GM23338 (cell line): ENCODE measurements at regions not wholly inside any gene's neighbourhood (a gene's known extent, or its start where the extent isn't known, plus 50 kb on each side); places are given as distances from the start of the nearest gene placed in this dataset.

Experiments used
- ATAC-seq: fragments of 200-7000 bp; cut with Tn5 transposase; 3 replicates; pipeline ENCODE4 v1.9.1; 2020
- DNase-seq: peaks from one replicate; pipeline ENCODE4 v3.0.0-alpha.2; 2015; ENCODE audit warnings: low spot score
- H2AFZ ChIP-seq: fragments of 200-600 bp; sonication (generic); 2 replicates; pipeline ENCODE4 v1.8.0; 2016; ENCODE audit warnings: antibody characterized with exemption, mild to moderate bottlenecking, moderate library complexity
- H3F3A ChIP-seq: fragments of 200-600 bp; sonication (generic); replicated peaks from 2 replicates; pipeline ENCODE4 v1.8.0; 2017; ENCODE audit warnings: antibody characterized with exemption, mixed run types, low read depth
- H3K27ac ChIP-seq: fragments of 200-600 bp; sonication (generic); 2 replicates; pipeline ENCODE4 v1.6.1; 2016; ENCODE audit warnings: low read depth
- H3K27me3 ChIP-seq: fragments of 200-600 bp; sonication (generic); 2 replicates; pipeline ENCODE4 v1.8.0; 2016; ENCODE audit warnings: mild to moderate bottlenecking, mixed run types, moderate library complexity; ENCODE audit not compliant: insufficient read depth
- H3K36me3 ChIP-seq: fragments of 200-600 bp; sonication (generic); 2 replicates; pipeline ENCODE4 v1.8.0; 2016; ENCODE audit warnings: mild to moderate bottlenecking; ENCODE audit not compliant: insufficient read depth
- H3K4me1 ChIP-seq: fragments of 200-600 bp; sonication (generic); 2 replicates; pipeline ENCODE4 v1.8.0; 2016; ENCODE audit warnings: mild to moderate bottlenecking, moderate library complexity; ENCODE audit not compliant: insufficient read depth
- H3K4me2 ChIP-seq: fragments of 200-600 bp; sonication (generic); 2 replicates; pipeline ENCODE4 v1.7.1; 2017; ENCODE audit warnings: mixed run types
- H3K4me3 ChIP-seq: fragments of 200-600 bp; sonication (generic); 2 replicates; pipeline ENCODE4 v1.6.1; 2016; ENCODE audit warnings: mixed run types
- H3K79me2 ChIP-seq: fragments of 200-600 bp; sonication (generic); replicated peaks from 2 replicates; pipeline ENCODE4 v1.8.0; 2017; ENCODE audit warnings: mild to moderate bottlenecking; ENCODE audit not compliant: insufficient read depth
- H3K9me2 ChIP-seq: fragments of 200-600 bp; sonication (generic); 2 replicates; pipeline ENCODE4 v1.8.0; 2017; ENCODE audit not compliant: insufficient read depth
- H4K20me1 ChIP-seq: fragments of 200-600 bp; sonication (generic); replicated peaks from 2 replicates; pipeline ENCODE4 v1.8.0; 2017; ENCODE audit warnings: mild to moderate bottlenecking; ENCODE audit not compliant: insufficient read depth
- H3K27ac Mint-ChIP-seq: 2 replicates; pipeline ENCODE4 v1.8.0; 2020; ENCODE audit warnings: inconsistent platforms, mild to moderate bottlenecking, moderate library complexity, mixed read lengths
- H3K27me3 Mint-ChIP-seq: 3 replicates; pipeline ENCODE4 v1.8.0; 2022; ENCODE audit warnings: low read depth, mild to moderate bottlenecking, moderate library complexity, mixed read lengths, inconsistent platforms; ENCODE audit not compliant: insufficient read depth, poor library complexity
- H3K36me3 Mint-ChIP-seq: 3 replicates; pipeline ENCODE4 v1.8.0; 2021; ENCODE audit warnings: low read depth, mild to moderate bottlenecking, inconsistent platforms, moderate library complexity, mixed read lengths
- H3K4me1 Mint-ChIP-seq: 3 replicates; pipeline ENCODE4 v1.8.0; 2020; ENCODE audit warnings: mild to moderate bottlenecking, inconsistent platforms, mixed read lengths
- H3K4me3 Mint-ChIP-seq: 3 replicates; pipeline ENCODE4 v1.8.0; 2021; ENCODE audit warnings: moderate library complexity, mild to moderate bottlenecking, inconsistent platforms, mixed read lengths
- H3K9me3 Mint-ChIP-seq: 3 replicates; pipeline ENCODE4 v1.8.0; 2020; ENCODE audit warnings: moderate library complexity, mild to moderate bottlenecking, inconsistent platforms, mixed read lengths
- CREB1 ChIP-seq: fragments of 250-450 bp; sonication (Bioruptor Pico); IDR thresholded peaks from 2 replicates; pipeline ENCODE4 v1.5.0; 2020; ENCODE audit warnings: low read depth, mild to moderate bottlenecking, moderate library complexity
- CTCF ChIP-seq, 2 experiments: fragments of 200-600 bp in 1 of 2; sonication (generic) in 1 of 2; conservative IDR thresholded peaks; 2 replicates each; pipeline versions ENCODE4 v1.5.1 to v1.6.1; 2016 to 2017; ENCODE audit warnings: antibody characterized with exemption in 2 of 2, low read depth in 2 of 2, mild to moderate bottlenecking in 2 of 2, moderate library complexity in 1 of 2
- ETS1 ChIP-seq: IDR thresholded peaks from 2 replicates; pipeline ENCODE4 v1.6.1; 2016; ENCODE audit warnings: antibody characterized with exemption
- EZH2 ChIP-seq: fragments of 200-600 bp; sonication (generic); IDR thresholded peaks from one replicate; pipeline ENCODE4 v1.8.0; 2017; ENCODE audit warnings: antibody characterized with exemption, mild to moderate bottlenecking, low read depth; ENCODE audit not compliant: unreplicated experiment
- EZH2phosphoT487 ChIP-seq: fragments of 200-600 bp; sonication (generic); IDR thresholded peaks from one replicate; pipeline ENCODE4 v1.8.1; 2018; ENCODE audit warnings: antibody characterized with exemption; ENCODE audit not compliant: unreplicated experiment
- JUNB ChIP-seq: IDR thresholded peaks from one replicate; pipeline ENCODE4 v1.6.1; 2016; ENCODE audit warnings: antibody characterized with exemption; ENCODE audit not compliant: unreplicated experiment
- NANOG ChIP-seq: IDR thresholded peaks from 2 replicates; pipeline ENCODE4 v1.6.1; 2016; ENCODE audit warnings: antibody characterized with exemption, borderline replicate concordance
- POLR2AphosphoS5 ChIP-seq: IDR thresholded peaks from 2 replicates; pipeline ENCODE4 v1.6.1; 2016; ENCODE audit warnings: antibody characterized with exemption, low read depth
- REST ChIP-seq: IDR thresholded peaks from one replicate; pipeline ENCODE4 v1.6.1; 2018; ENCODE audit warnings: antibody characterized with exemption; ENCODE audit not compliant: unreplicated experiment
- STAT1 ChIP-seq: IDR thresholded peaks from one replicate; pipeline ENCODE4 v1.6.1; 2016; ENCODE audit warnings: antibody characterized with exemption; ENCODE audit not compliant: unreplicated experiment
- ZNF114 ChIP-seq: fragments of 250-450 bp; sonication (Bioruptor Pico); IDR thresholded peaks from 2 replicates; pipeline ENCODE4 v1.5.0; 2020; ENCODE audit warnings: mild to moderate bottlenecking, moderate library complexity
- ZNF331 ChIP-seq: fragments of 250-450 bp; sonication (Bioruptor Pico); IDR thresholded peaks from 2 replicates; pipeline ENCODE4 v1.5.0; 2020; ENCODE audit warnings: low read depth, mild to moderate bottlenecking, moderate library complexity
- ZNF462 ChIP-seq: fragments of 250-450 bp; sonication (Bioruptor Pico); IDR thresholded peaks from 2 replicates; pipeline ENCODE4 v1.5.0; 2020; ENCODE audit warnings: mild to moderate bottlenecking, moderate library complexity

GRCh38 chr4:189804894-189805293, 135.8 kb upstream of the FRG1 start:
- Histone ChIP-seq H3K27me3 (no peaks in the 10 kb centered on the region), H3K36me3 (no peaks in the 10 kb centered on the region), H3K4me1 (no peaks in the 10 kb centered on the region), H3K9me2 (no peaks in the 10 kb centered on the region), H3K27ac (no peak overlapping the region), H3F3A (no peaks in the 10 kb centered on the region), H4K20me1 (no peaks in the 10 kb centered on the region), H3K79me2 (no peaks in the 10 kb centered on the region), H3K4me2 (no peak overlapping the region), H2AFZ (no peak overlapping the region), H3K4me3 (no peak overlapping the region)
- H3K36me3 Mint-ChIP-seq, result peaks cover 17% of the 10 kb centered on the region
- peaks cover 2% of the 10 kb centered on the region for H3K27me3 Mint-ChIP-seq
- H3K4me3 Mint-ChIP-seq, result no peak overlapping the region
- no peaks in the 10 kb centered on the region; the same call in 2 of the 3 replicates for H3K4me1 Mint-ChIP-seq
- no peak overlapping the region for H3K27ac Mint-ChIP-seq
- DNase-seq (no peak), ATAC-seq (no peak)
- no peak for TF ChIP-seq STAT1
- no peak for TF ChIP-seq POLR2AphosphoS5
- no peak for TF ChIP-seq ZNF331 (CRISPR knock-in tag)
- no peak for TF ChIP-seq REST
- TF ChIP-seq CTCF (conservative IDR thresholded peaks at IDR 0.05; ENCODE audit: low read depth in 2 of 2), result no peak
- no peak for TF ChIP-seq EZH2
- no peak for TF ChIP-seq ETS1
- no peak for TF ChIP-seq ZNF114 (CRISPR knock-in tag)
- TF ChIP-seq ZNF462 (CRISPR knock-in tag), result no peak
- TF ChIP-seq CREB1 (CRISPR knock-in tag), result no peak
- TF ChIP-seq NANOG, result no peak
- TF ChIP-seq EZH2phosphoT487, result no peak
- TF ChIP-seq JUNB, result no peak
- peaks cover 93% of the 10 kb centered on the region for H3K9me3 Mint-ChIP-seq
